CD4-positive, alpha-beta T cell treated with Interleukin-4 for 4 hours (primary cell): ENCODE measurements at regions not wholly inside any gene's neighbourhood (a gene's known extent, or its start where the extent isn't known, plus 50 kb on each side); places are given as distances from the start of the nearest gene placed in this dataset.
A peak's percentile ranks its signal among the peaks of the same experiment; 100 is the strongest.
"Not testable (repeated sequence)": the region's sequence is repeated elsewhere in the genome, so short reads cannot be mapped to it uniquely, and the experiment has no call there.

Experiments used
- DNase-seq: peaks from one replicate; pipeline ENCODE4 v3.0.0-alpha.2; 2020

DNA sequence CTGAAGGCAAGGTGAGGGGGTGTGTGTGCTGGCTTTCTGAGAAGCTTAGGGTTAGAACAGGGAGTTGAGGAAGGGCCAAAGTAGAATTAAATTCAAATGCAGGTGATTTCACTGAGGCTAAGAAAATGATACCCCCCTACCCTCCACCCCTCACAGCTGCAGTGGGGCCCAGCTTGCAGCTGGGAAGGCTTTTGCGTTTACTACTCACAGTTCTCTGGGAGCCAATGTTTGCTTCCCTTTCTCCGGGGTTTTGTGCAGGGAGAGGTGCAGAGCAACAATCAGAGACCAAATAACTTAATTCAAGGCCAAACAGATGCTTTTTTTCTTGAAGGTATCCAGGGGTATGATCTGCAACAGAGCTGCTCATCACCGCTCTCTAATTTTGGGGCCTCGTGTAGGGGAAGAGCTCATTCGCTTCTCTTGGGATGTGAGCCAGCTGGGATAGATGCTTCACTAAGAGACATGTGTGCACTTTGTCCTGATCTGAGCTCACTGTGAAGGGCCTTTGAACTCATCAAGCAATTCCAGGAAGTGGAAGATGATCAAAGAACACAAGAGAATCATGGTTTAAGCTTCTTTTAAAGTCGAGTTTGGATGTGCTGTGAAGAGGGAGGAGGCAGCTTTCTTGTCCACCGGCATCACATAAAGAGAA is 122.7 kb upstream of the C1GALT1C1 start:
- DNase-seq: no peak

DNA sequence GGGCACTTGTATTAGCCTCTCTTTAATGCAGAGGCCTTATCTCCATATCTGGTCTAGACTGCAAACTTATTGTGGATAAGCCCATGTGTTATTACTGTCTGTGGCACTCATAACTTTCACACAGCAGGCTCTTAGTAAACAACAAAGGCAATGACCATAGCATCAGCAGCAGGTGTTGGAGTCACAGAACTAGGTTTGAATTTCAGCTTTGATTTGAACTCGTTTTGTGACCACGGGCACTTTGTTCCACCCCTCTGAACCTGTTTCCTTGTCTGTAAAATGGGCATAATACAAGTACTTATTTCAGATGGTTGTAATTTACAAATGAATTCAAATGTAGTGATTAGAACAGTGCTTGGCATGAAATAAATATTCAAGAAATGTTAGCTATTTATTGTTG is 121.8 kb upstream of the C1GALT1C1 start:
- DNase-seq: no peak

DNA sequence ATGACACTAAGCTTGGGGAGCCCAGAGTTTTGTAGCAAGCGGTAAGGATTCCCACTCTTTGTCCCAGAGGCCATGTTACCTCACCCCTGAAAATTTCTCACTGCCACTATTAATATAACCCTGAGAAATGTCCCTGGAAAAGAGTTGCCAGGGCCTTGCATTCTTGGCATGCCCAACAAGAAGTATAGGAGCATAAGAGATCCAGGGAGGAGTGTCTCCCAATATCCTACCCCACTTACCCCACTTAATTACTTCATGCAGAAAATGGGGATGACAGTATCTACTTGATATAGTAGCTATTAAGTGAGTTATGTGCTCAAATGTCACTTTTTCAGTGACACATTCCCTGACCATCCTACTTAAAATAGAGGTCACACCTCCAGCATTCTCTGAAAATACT is 120.5 kb upstream of the C1GALT1C1 start:
- no peak for DNase-seq

DNA sequence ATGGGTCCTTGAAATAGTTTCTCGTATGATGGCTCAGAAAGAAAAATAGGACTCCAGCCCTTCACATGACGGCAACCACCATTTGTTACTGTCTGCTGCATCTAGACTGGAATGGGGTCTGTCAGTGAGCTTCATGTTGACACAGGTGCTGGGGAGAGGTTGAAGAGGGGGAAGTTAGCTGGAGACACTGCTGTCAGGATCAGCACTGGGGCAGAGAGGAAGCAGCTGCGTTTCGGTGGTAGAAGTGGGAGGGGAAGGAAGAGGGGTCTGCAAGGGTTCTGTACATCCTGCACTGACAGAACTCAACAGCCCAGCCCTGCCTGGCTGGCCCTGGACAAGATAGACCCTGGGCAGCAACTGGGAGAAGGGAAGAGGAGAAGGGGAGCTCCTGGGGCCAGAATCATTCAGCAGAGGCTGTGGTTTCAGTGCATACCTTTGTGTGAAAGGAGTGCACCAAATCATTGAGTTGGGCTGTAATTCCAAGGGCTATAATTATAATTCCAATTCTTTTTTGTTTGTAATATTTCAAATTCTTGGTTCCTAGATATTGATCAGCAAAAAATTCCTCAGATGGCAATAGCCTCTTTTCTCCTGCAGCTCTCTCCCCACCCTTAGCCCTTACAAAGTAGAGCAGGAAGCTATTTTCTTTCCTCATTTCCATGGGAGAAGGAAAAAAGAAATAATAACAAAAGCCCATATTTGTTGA is 119.4 kb upstream of the C1GALT1C1 start:
- no peak for DNase-seq

- DNase-seq: no peak
Observed at GRCh38 chrX:120746153-120746552, 116.3 kb upstream of the C1GALT1C1 start.

DNA sequence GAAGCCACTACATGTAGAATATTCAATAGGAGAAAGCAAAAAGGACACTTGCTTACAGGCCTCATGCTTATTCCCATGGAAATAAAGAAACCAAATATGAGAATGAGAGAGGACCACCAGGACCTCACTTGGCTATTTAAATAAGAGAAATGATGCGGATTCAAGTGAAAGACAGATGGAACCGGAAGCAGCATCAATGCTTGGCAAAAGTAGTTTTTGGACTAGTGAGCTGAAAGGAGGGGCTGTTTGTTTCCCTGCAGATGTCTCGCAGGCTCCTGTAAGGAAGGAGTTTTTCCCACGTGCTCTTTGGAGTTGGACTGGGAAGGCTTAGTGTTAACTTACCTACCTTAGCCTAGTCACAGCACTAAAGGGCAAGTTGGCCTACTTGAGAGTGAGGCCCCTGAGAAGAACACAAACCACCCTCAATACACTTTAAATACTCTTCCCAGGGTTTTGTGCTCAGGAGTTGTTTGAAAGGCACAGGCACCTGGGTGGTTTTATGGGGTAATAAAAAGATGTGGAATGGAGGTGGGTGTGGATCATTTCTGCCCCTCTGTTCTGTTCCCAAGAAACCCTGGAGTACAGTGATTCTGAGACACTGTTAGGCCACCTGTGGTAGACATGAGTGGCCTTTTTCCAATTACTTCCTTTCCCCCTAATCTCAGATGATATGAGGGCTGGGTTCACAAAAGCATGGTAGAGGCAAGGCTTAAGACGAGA is 113.3 kb upstream of the C1GALT1C1 start:
- DNase-seq: no peak

DNA sequence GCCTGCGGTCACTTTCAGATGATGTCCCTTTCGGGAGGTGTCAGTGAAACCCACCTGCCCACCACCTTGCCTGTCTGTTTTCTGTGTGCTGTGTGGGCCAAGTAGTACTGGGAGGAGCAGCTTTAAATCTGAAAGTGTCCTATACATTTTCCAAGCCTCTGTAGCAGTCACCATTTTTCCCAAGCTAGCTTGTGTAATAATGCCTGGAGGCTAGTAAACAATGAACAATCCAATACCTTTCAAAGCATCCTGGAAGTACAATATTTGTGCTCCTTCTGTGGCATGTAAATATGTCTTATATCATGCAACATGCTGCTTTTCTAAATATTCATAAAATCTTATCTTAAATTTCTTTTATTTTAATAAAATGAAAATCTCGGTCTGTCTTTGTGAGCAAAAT is 111.6 kb upstream of the C1GALT1C1 start:
- no peak for DNase-seq

DNA sequence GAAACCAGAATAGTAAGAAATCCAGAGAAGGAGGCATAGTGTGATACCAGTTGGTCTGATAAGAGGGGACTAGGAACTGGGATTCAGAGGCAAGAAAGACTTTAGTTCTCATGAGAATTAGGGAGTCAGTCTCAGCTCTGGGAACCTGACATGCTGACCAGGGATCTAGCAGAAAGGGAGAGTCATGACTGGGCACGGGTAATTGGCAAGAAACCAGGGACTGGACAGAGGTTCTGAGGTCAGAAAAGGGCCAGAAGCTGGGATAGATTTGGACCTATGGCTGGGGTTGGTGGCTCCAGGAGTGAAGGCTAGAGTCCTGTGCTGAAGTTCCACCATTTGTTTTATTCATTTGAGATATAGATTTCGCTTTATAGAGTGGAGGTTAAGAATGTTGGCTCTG is 110.2 kb upstream of the C1GALT1C1 start:
- DNase-seq: no peak

- DNase-seq: no peak
Observed at GRCh38 chrX:120739300-120739699, 109.4 kb upstream of the C1GALT1C1 start.

- no peak for DNase-seq
Observed at GRCh38 chrX:120736989-120737388, 107.1 kb upstream of the C1GALT1C1 start.

GRCh38 chrX:120735966-120736365 is 106.1 kb upstream of the C1GALT1C1 start:
- no peak for DNase-seq

DNA sequence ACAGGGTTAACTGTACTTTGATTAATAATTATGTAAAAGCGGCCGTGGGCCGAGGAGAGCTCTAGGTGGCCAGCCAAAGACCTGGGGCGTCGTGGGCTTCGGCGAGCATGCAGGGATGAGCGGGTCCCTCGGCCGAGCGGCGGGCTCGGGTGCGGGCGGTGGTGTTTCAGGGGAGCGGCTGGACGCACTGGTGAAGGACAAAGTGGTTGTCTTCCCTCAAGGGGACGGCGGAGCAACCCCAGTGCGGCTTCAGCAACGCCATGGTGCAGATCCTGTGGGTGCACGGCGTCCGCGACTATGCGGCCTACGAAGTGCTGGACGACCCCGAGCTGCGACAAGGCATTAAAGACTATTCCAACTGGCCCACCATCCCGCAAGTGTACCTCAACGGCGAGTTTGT is 103.0 kb upstream of the C1GALT1C1 start:
- DNase-seq: no peak

DNA sequence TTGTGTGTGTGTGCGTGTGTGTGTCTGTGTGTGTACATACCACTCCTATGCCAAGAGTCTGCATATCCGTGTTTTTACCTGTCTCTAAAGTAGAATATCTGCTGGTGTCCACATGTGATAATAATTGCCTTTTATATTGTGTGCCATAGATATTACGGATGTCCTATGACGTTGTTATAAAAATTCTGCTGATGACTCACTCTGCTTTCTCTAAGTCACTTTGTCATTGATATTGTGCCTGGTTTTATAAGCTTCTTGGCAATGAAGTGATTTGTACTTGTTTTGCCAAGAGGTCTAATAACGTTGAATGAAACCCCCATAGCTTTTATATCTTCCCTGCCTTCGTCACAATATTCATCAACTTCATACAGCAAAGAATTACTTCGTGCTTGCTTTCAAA is 102.6 kb upstream of the C1GALT1C1 start:
- no peak for DNase-seq

DNA sequence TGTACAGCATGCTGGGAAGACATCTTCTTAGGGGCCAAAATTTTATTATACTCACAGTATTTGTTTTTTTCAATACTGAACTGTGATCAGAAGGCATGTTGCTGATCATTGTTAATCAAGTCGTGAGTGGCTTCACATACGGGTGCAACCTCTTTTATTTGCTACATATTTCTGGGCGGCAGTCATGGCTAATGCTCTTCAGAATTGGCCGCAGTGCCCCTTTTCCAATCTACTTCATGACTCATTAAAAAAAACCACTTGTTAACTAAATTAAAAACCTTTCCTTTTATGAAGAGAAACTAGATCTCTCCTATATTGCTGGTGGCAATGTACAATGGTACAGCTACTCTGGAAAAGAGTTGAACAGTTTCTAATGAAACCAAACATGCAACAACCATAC is 101.5 kb upstream of the C1GALT1C1 start:
- DNase-seq: no peak

GRCh38 chrX:120729506-120730255 is 99.8 kb upstream of the C1GALT1C1 start:
- DNase-seq: not testable (repeated sequence)

GRCh38 chrX:120727911-120728310 is 98.1 kb upstream of the C1GALT1C1 start:
- no peak for DNase-seq

GRCh38 chrX:120727452-120727851 is 97.6 kb upstream of the C1GALT1C1 start:
- DNase-seq: no peak

- DNase-seq: no peak
Observed at GRCh38 chrX:120726294-120726693, 96.4 kb upstream of the C1GALT1C1 start.

GRCh38 chrX:120725874-120726273 is 96.0 kb upstream of the C1GALT1C1 start:
- DNase-seq: no peak

DNA sequence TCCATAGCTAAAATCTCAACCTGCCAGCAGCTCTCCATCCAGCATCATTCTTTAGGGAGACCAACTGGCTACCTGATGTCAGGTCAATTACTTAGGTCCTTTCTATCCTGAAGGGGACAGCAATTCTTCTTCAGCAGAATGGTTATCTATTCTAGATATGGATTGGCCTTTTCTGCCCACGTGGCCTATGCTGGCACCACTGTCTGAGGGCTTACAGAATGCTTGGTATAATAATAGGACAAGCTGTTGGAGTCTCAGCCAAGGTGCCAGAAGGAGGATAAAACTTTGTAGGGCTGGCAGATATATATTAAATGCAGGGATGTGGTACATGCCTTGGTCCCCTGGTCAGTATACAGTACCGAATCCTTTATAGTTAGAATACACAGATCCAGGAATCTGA is 89.8 kb upstream of the C1GALT1C1 start:
- DNase-seq: no peak

DNA sequence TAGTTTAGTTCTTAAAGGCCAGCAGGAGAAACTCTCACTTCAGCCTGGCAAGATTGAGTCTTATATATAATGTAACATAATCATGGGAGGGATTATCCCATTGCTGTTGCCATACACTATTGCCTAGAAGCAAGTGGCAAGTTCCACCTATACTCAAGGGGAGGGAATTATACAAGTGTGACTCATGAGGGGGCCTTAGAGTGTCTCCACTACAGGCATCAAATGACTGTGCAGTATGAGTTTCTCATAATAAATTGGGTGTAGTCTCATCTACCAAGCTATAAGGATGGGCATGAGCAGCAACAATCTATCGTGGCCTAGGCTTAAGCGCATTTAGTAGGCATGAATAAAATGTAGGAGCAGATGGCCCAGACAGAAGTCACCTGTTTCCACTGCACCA is 89.1 kb upstream of the C1GALT1C1 start:
- DNase-seq: no peak

DNA sequence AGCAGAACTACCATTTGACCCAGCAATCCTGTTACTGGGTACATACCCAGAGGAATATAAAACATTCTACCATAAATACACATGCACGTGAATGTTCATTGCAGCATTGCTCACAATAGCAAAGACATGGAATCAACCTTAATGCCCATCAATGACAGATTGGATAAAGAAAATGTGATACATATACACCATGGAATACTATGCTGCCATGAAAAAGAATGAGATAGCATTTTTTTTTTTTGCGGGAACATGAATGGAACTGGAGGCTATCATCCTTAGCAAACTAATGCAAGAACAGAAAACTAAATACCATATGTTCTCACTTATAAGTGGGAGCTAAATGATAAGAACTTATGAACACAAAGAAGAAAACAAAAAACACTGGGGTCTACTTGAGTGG is 72.5 kb upstream of the C1GALT1C1 start:
- not testable (repeated sequence) for DNase-seq

DNA sequence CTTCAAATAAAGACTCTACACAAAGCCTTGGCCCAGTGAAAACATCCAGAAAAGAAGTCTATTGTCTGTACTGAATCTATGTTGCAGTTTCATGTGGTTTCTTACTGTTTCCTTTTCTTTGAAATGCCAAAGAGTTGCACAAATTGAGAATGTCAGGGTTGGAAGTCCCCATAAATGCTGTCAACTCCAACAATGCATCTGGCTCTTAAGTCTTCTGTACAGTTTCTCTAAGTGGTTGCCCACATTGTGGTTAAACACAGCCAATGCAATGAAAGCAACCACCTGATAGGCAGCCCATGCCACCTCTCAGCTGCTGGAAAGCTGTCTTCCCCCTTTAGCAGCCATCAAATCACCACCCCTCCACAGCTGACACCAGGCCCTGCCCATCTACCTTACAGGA is 67.2 kb upstream of the C1GALT1C1 start:
- DNase-seq: peak; percentile 49

DNA sequence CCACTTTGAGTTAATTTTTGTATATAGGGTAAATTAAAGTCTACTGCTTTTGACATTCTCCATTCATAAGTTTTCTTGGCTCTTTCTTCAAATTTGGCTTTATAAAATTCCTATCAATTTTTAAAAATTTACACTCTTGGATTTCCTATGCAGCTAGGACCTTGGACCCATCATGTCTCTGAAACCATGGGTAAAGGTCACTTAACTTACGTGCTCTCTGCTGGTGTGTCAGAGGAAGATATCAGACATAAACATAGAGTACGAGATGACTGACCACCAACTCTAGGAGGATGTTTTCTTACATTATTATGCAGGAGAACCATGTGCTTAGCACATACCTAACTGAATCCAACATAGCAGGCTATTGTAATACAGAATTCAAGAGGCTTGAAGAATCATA is 62.5 kb upstream of the C1GALT1C1 start:
- DNase-seq: no peak
